Osteoblast (primary cell): ENCODE measurements at regions not wholly inside any gene's neighbourhood (a gene's known extent, or its start where the extent isn't known, plus 50 kb on each side); places are given as distances from the start of the nearest gene placed in this dataset.
"Not testable (repeated sequence)": the region's sequence is repeated elsewhere in the genome, so short reads cannot be mapped to it uniquely, and the experiment has no call there.

ENCODE experiments used
- DNase-seq: peaks from one replicate; pipeline ENCODE4 v3.0.0; 2011; ENCODE audit warnings: low spot score, mixed read lengths; ENCODE audit not compliant: insufficient read length; ENCODE audit errors: missing footprints
- H2AFZ ChIP-seq: 2 replicates; pipeline ENCODE4 v1.6.0; 2011; ENCODE audit warnings: mild to moderate bottlenecking, low read length
- H3K27ac ChIP-seq: 2 replicates; pipeline ENCODE4 v1.5.1; 2011; ENCODE audit warnings: mild to moderate bottlenecking, low read depth, low read length, moderate library complexity
- H3K27me3 ChIP-seq: 2 replicates; pipeline ENCODE4 v1.6.0; 2012; ENCODE audit warnings: mild to moderate bottlenecking, control low read depth, inconsistent platforms, low read length, moderate library complexity; ENCODE audit not compliant: insufficient read depth
- H3K36me3 ChIP-seq: 2 replicates; pipeline ENCODE4 v1.5.1; 2011; ENCODE audit warnings: mild to moderate bottlenecking, low read length, control low read depth, moderate library complexity; ENCODE audit not compliant: insufficient read depth
- H3K4me1 ChIP-seq: 2 replicates; pipeline ENCODE4 v1.5.1; 2011; ENCODE audit warnings: mild to moderate bottlenecking, low read length, control low read depth, moderate library complexity; ENCODE audit not compliant: insufficient read depth
- H3K4me2 ChIP-seq: 2 replicates; pipeline ENCODE4 v1.6.0; 2011; ENCODE audit warnings: mild to moderate bottlenecking, low read length; ENCODE audit not compliant: insufficient read depth
- H3K4me3 ChIP-seq: fragments of 200-600 bp; sonication (generic); 3 replicates; pipeline ENCODE4 v1.5.1; 2012; ENCODE audit warnings: mild to moderate bottlenecking, low read length, inconsistent platforms; ENCODE audit not compliant: insufficient read depth
- H3K79me2 ChIP-seq: 2 replicates; pipeline ENCODE4 v1.6.0; 2012; ENCODE audit warnings: mild to moderate bottlenecking, low read length, control low read depth, inconsistent platforms; ENCODE audit not compliant: insufficient read depth
- H3K9me3 ChIP-seq: 2 replicates; pipeline ENCODE4 v1.5.1; 2011; ENCODE audit warnings: low read depth, low read length, control low read depth
- H4K20me1 ChIP-seq: 2 replicates; pipeline ENCODE4 v1.6.0; 2012; ENCODE audit warnings: mild to moderate bottlenecking, low read length, control low read depth; ENCODE audit not compliant: insufficient read depth

DNA sequence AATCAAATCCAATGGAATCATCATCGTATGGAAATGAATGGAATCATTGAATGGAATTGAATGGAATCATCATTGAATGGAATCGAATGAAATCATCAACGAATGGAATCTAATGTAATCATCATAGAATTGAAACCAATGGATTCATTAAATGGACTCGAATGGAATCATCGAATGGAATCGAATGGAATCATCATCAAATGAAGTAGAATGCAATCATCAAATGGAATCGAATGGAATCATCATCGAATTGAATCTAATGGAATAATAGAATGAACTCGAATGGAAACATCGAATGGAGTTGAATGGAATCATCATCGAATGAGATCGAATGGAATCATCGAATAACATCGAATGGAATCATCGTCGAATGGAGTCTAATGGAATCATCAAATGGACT is 232.8 kb downstream of the SHCBP1 start:
- not testable (repeated sequence) for H2AFZ ChIP-seq, H3K4me3 ChIP-seq, H3K79me2 ChIP-seq, H4K20me1 ChIP-seq, H3K27ac ChIP-seq, H3K9me3 ChIP-seq, H3K4me2 ChIP-seq, H3K36me3 ChIP-seq, H3K27me3 ChIP-seq, H3K4me1 ChIP-seq, DNase-seq

DNA sequence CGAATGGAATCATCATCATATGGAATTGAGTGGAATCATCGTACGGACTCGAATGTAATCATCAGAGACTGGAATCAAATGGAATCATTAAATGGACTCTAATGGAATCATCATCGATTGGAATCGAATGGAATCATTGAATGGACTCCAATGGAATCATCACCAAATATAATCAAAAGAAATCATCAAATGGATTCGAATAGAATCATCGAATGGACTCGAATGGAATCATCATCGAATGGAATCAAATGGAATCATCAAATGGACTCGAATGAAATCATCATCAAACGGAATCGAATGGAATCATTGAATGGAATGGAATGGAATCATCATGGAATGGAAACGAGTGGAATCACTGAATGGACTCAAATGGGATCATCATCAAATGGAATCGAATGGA is 233.5 kb downstream of the SHCBP1 start:
- H3K27me3 ChIP-seq, H2AFZ ChIP-seq, H3K36me3 ChIP-seq: not testable (repeated sequence)

DNA sequence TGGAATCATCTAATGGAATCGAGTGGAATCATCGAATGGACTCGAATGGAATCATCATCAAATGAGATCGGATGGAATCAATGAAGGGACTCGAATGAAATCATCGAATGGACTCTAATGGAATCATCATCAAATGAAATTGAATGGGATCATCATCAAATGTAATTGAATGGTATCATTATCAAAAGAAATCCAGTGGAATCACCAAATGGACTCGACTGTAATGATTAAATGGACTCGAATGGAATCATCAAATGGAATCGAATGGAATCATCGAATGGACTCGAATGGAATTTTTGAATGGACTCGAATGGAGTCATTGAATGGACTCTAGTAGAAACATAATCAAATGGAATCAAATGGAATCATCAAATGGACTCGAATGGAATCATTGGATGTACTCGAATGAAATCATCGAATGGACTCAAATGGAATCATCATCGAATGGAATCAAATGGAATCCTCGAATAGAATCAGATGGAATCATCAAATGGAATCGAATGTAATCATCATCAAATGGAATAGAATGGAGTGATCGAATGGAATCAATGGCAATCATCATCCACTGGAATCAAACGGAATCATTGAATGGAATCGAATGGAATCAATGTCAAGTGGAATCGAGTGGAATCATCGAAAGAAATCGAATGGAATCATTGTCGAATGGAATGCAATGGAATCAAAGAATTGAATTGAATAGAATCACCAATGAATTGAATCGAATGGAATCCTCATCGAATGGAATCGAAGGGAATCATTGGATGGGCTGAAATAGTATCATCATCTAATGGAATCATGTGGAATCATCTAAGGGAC is 234.2 kb downstream of the SHCBP1 start:
- H3K79me2 ChIP-seq, H3K4me2 ChIP-seq, H3K36me3 ChIP-seq, H3K9me3 ChIP-seq, H3K4me3 ChIP-seq, H4K20me1 ChIP-seq, H2AFZ ChIP-seq, H3K27me3 ChIP-seq, H3K4me1 ChIP-seq, DNase-seq, H3K27ac ChIP-seq: not testable (repeated sequence)

More for the DNA sequence above, 233.5 kb downstream of the SHCBP1 start:
- not testable (repeated sequence) for H3K4me2 ChIP-seq, H3K4me1 ChIP-seq, H3K79me2 ChIP-seq, H3K9me3 ChIP-seq, DNase-seq, H3K27ac ChIP-seq, H3K4me3 ChIP-seq, H4K20me1 ChIP-seq

DNA sequence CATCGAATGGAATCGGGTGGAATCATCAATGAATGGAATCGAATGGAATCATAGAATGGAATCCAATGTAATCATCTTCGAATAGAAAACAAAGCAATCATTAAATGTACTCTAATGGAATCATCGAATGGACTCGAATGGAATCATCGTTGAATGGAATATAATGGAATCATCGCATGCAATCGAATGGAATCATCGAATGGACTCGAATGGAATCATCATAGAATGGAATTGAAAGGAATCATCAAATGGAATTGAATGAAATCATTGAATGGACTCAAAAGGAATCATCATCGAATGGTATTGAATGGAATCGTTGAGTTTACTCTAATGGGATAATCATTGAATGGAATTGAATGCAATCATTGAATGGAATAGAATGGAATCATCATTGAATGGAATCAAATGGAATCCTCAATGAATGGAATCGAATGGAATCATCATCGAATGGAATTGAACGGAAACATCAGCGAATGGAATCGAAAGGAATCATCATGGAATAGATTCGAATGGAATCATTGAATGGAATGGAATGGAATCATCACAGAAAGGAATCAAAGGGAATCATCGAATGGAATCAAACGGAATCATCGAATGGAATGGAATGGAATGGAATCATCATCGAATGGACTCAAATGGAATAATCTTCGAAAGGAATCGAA is 234.9 kb downstream of the SHCBP1 start:
- not testable (repeated sequence) for H3K4me2 ChIP-seq, H2AFZ ChIP-seq, H3K4me1 ChIP-seq, H3K9me3 ChIP-seq, H3K36me3 ChIP-seq, H3K4me3 ChIP-seq, DNase-seq, H3K79me2 ChIP-seq, H3K27me3 ChIP-seq, H3K27ac ChIP-seq, H4K20me1 ChIP-seq

DNA sequence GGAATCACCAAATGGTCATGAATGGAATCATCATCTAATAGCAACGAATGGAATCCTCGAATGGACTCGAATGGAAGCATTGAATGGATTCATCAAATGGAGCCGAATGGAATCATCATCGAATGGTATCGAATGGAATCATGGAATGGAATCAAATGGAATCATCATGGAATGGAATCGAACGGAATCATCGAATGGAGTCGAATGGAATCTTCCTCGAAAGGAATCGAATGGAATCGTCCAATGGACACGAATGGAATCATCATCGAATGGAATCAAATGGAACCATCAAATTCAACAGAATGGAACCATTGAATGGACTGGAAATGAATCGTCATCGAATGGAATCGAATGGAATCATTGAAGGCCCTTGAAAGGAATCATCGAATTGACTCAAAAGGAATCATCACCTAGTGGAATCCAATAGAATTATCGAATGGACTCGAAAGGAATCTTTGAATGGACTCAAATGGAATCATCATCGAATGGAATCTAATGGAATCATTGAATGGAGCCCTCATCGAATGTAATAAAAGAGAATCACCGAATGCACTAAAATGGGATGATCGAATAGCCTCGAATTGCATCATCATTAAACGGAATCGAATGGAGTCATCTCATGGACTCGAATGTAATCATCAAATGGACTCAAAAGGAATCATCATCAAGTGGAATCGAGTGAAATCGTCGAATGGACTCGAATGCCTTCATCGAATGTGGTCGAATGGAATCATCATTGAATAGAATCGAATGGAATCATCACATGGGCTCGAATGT is 236.7 kb downstream of the SHCBP1 start:
- H3K4me2 ChIP-seq, H2AFZ ChIP-seq, H3K27me3 ChIP-seq, H3K4me1 ChIP-seq, H3K36me3 ChIP-seq, DNase-seq, H3K9me3 ChIP-seq, H3K27ac ChIP-seq, H3K4me3 ChIP-seq, H3K79me2 ChIP-seq, H4K20me1 ChIP-seq: not testable (repeated sequence)

DNA sequence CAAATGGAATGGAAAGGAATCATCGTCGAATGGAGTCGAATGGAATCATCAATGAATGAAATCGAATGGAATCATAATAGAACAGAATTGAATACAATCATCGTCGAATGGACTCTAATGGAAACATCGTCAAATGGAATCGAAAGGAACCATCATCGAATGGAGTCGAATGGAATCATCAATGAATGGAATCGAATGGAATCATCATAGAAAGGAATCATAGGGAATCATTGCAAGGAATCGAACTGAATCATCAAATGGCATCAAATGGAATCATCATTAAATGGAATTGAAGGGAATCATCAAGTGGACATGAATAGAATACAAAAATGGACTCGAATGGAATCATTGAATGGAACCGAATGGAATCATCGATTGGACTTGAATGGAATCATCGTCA is 237.6 kb downstream of the SHCBP1 start:
- not testable (repeated sequence) for H3K27me3 ChIP-seq, H3K27ac ChIP-seq, H4K20me1 ChIP-seq, H3K4me1 ChIP-seq, H2AFZ ChIP-seq, H3K9me3 ChIP-seq, H3K36me3 ChIP-seq, DNase-seq, H3K79me2 ChIP-seq, H3K4me2 ChIP-seq, H3K4me3 ChIP-seq

DNA sequence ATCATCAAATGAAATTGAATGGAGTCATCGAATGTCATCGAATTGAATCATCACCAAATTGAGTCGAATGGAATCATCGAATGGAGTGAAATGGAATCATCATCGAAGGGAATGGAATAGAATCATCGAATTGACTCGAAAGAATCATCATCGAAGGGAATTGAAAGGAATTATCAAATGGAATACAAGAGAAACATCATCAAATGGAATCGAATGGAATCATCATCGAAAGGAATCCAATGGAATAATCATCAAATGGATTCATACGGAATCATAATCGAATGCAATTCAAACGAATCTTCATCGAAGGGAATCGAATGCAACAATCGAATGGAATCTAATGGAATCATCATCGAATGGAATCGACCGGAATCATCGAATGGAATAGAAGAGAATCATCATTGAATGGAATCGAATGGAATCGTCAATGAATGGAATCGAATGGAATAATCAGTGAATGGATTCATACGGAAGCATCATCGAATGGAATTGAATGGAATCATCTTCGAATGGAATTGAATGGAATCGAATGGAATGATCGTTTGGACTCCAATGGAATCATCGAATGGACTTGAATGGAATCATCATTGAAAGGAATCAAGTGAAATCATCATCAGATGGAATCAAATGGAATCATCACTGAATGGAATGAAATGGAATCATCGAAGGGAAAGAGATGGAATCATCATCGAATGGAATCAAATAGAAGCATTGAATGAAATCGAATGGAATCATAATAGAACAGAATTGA is 238.2 kb downstream of the SHCBP1 start:
- H4K20me1 ChIP-seq, H3K9me3 ChIP-seq, H3K79me2 ChIP-seq, H3K27ac ChIP-seq, H2AFZ ChIP-seq, H3K4me2 ChIP-seq, H3K4me1 ChIP-seq, H3K36me3 ChIP-seq, H3K4me3 ChIP-seq, DNase-seq, H3K27me3 ChIP-seq: not testable (repeated sequence)

DNA sequence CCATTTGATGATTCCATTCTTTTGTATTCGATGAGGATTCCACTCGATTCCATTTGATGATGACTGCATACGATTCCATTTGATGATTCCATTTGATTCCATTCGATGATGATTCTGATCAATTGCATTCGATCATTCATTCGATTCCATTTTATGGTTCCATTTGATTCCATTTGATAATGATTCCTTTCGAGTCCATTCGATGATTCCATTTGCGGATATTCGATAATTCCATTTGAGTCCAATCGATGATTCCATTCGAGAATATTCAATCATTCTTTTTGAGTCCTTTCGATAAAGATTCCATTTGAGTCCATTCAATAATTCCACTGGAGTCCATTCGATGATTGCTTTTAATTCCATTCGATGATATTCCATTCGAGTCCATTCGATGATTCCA is 239.1 kb downstream of the SHCBP1 start:
- DNase-seq, H3K9me3 ChIP-seq, H3K27ac ChIP-seq, H3K79me2 ChIP-seq, H3K27me3 ChIP-seq, H3K4me2 ChIP-seq, H2AFZ ChIP-seq, H3K36me3 ChIP-seq, H3K4me3 ChIP-seq, H3K4me1 ChIP-seq, H4K20me1 ChIP-seq: not testable (repeated sequence)
